ENCODE measurements at regions not wholly inside any gene's neighbourhood (a gene's known extent, or its start where the extent isn't known, plus 50 kb on each side); places are given as distances from the start of the nearest gene placed in this dataset.

- no peak for DNase-seq (ENCODE audit: insufficient read length, low spot score)
- TF ChIP-seq POLR2A (IDR thresholded peaks at IDR 0.05; ENCODE audit: low read depth, low read length), result no peak
- no peak for FAIRE-seq
These were observed 935.5 kb downstream of the ADGRL3 start for GRCh38 chr4:62135565-62136156.

GRCh38 chr4:62133977-62134376 is 933.9 kb downstream of the ADGRL3 start:
- FAIRE-seq, result no peak
- no peak for TF ChIP-seq POLR2A (IDR thresholded peaks at IDR 0.05; ENCODE audit: low read depth, low read length)
- DNase-seq (ENCODE audit: insufficient read length, low spot score), result no peak

GRCh38 chr4:62133101-62133897 is 933.2 kb downstream of the ADGRL3 start:
- no peak for TF ChIP-seq POLR2A (IDR thresholded peaks at IDR 0.05; ENCODE audit: low read depth, low read length)
- DNase-seq (ENCODE audit: insufficient read length, low spot score), result no peak
- no peak for FAIRE-seq

- no peak for FAIRE-seq
- TF ChIP-seq POLR2A (IDR thresholded peaks at IDR 0.05; ENCODE audit: low read depth, low read length), result no peak
- DNase-seq (ENCODE audit: insufficient read length, low spot score), result no peak
These were observed 930.9 kb downstream of the ADGRL3 start for GRCh38 chr4:62131049-62131448.

GRCh38 chr4:62130637-62131036 is 930.5 kb downstream of the ADGRL3 start:
- TF ChIP-seq POLR2A (IDR thresholded peaks at IDR 0.05; ENCODE audit: low read depth, low read length), result no peak
- no peak for DNase-seq (ENCODE audit: insufficient read length, low spot score)
- no peak for FAIRE-seq

- no peak for FAIRE-seq
- TF ChIP-seq POLR2A (IDR thresholded peaks at IDR 0.05; ENCODE audit: low read depth, low read length), result no peak
- DNase-seq (ENCODE audit: insufficient read length, low spot score), result no peak
These were observed 930.1 kb downstream of the ADGRL3 start for GRCh38 chr4:62130230-62130629.
